Lower leg skin (tissue), 3 donors: ENCODE measurements at regions not wholly inside any gene's neighbourhood (a gene's known extent, or its start where the extent isn't known, plus 50 kb on each side); places are given as distances from the start of the nearest gene placed in this dataset.

Experiments used
- CTCF ChIP-seq, 3 donors: fragments of 450-650 bp; IDR thresholded peaks; one replicate each; pipeline ENCODE4 v1.5.1; 2016; ENCODE audit warnings: antibody characterized with exemption in 3 of 3, mild to moderate bottlenecking in 3 of 3, moderate library complexity in 2 of 3
- POLR2A ChIP-seq, 2 donors: fragments of 450-650 bp; IDR thresholded peaks; one replicate each; pipeline ENCODE4 v1.6.1; 2016 to 2017; ENCODE audit warnings: antibody characterized with exemption in 2 of 2, mild to moderate bottlenecking in 1 of 2, moderate library complexity in 1 of 2

- TF ChIP-seq CTCF (IDR thresholded peaks at IDR 0.05) (no peak), POLR2A (IDR thresholded peaks at IDR 0.05) (no peak)
Measured at GRCh38 chr5:91684625-91685024, 301.5 kb upstream of the ARRDC3 start.
